Large intestine (tissue), 3 donors: ENCODE measurements at regions not wholly inside any gene's neighbourhood (a gene's known extent, or its start where the extent isn't known, plus 50 kb on each side); places are given as distances from the start of the nearest gene placed in this dataset.

ENCODE experiments used
- DNase-seq, 2 donors: peaks; one replicate each; pipeline versions ENCODE4 v3.0.0 to v3.0.0-alpha.2; 2013
- H3K27ac ChIP-seq: one replicate; pipeline ENCODE4 v1.5.1; 2013; ENCODE audit warnings: low read length
- H3K27me3 ChIP-seq: 2 replicates; pipeline ENCODE4 v1.6.1; 2013; ENCODE audit warnings: low read length; ENCODE audit not compliant: control insufficient read depth, insufficient read depth
- H3K36me3 ChIP-seq: 2 replicates; pipeline ENCODE4 v1.6.1; 2013; ENCODE audit warnings: low read length; ENCODE audit not compliant: control insufficient read depth, insufficient read depth
- H3K4me1 ChIP-seq: one replicate; pipeline ENCODE4 v1.6.1; 2013; ENCODE audit warnings: low read length; ENCODE audit not compliant: control insufficient read depth, insufficient read depth
- H3K4me3 ChIP-seq: one replicate; pipeline ENCODE4 v1.5.1; 2013; ENCODE audit warnings: low read length
- H3K9me3 ChIP-seq: one replicate; pipeline ENCODE4 v1.6.1; 2013; ENCODE audit warnings: mild to moderate bottlenecking, low read depth, low read length, moderate library complexity; ENCODE audit not compliant: control insufficient read depth
- WGBS: methylation state at CpG from one replicate; pipeline ENCODE4 v1.1.5; 2013; ENCODE audit warnings: low lambda C conversion rate; ENCODE audit not compliant: insufficient coverage; 5-methylcytosine and 5-hydroxymethylcytosine counted together

- H3K27ac ChIP-seq = no peak overlapping the region
- no peaks in the 10 kb centered on the region for H3K9me3 ChIP-seq
- no peaks in the 10 kb centered on the region for H3K4me1 ChIP-seq
- H3K4me3 ChIP-seq = no peak overlapping the region
- DNase-seq = no peak
- 50% methylated on average over 1 of the region's 3 CpGs for WGBS
- no peaks in the 10 kb centered on the region for H3K36me3 ChIP-seq
- no peaks in the 10 kb centered on the region for H3K27me3 ChIP-seq
Observed at GRCh38 chr1:73778471-73778870, 419.5 kb downstream of the LRRIQ3 start.

- Histone ChIP-seq H3K27me3 (no peaks in the 10 kb centered on the region), H3K9me3 (no peaks in the 10 kb centered on the region), H3K36me3 (no peaks in the 10 kb centered on the region), H3K4me3 (no peak overlapping the region), H3K27ac (no peak overlapping the region), H3K4me1 (no peaks in the 10 kb centered on the region)
- DNase-seq = no peak
Observed at GRCh38 chr1:73775896-73776295, 422.1 kb downstream of the LRRIQ3 start.

GRCh38 chr1:73772941-73773340, 425.0 kb downstream of the LRRIQ3 start:
- DNase-seq = no peak
- H3K27ac ChIP-seq = no peak overlapping the region
- 100% methylated on average over 2 of the region's 3 CpGs for WGBS
- no peaks in the 10 kb centered on the region for H3K4me1 ChIP-seq
- H3K36me3 ChIP-seq = no peaks in the 10 kb centered on the region
- no peaks in the 10 kb centered on the region for H3K9me3 ChIP-seq
- H3K4me3 ChIP-seq = no peak overlapping the region
- H3K27me3 ChIP-seq = no peaks in the 10 kb centered on the region

DNA sequence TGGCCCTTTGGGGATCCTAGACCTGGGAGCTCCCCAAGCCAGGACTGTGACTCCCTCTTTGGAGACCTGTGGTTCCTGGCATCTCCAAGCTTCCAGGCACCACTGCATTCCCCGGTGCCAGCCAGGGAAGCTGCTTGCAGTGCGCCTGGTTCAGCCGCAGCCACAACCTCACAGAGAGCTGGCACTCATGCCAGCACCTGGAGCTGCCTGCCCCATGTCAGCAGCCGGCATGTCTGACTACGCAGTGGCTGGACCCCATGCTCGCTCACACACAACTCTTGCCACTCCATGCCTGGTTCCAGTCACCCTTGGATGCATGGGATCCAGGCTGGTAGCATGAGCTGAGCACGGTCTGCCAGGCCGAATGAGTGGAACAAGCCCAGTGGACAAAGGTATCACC, 426.6 kb downstream of the LRRIQ3 start:
- Histone ChIP-seq H3K27ac (no peak overlapping the region), H3K4me3 (no peak overlapping the region), H3K9me3 (no peaks in the 10 kb centered on the region), H3K36me3 (no peaks in the 10 kb centered on the region), H3K4me1 (no peaks in the 10 kb centered on the region), H3K27me3 (no peaks in the 10 kb centered on the region)
- DNase-seq = no peak
- whole genome bisulfite sequencing = no CpG with 5 or more reads among the region's 8 CpGs

DNA sequence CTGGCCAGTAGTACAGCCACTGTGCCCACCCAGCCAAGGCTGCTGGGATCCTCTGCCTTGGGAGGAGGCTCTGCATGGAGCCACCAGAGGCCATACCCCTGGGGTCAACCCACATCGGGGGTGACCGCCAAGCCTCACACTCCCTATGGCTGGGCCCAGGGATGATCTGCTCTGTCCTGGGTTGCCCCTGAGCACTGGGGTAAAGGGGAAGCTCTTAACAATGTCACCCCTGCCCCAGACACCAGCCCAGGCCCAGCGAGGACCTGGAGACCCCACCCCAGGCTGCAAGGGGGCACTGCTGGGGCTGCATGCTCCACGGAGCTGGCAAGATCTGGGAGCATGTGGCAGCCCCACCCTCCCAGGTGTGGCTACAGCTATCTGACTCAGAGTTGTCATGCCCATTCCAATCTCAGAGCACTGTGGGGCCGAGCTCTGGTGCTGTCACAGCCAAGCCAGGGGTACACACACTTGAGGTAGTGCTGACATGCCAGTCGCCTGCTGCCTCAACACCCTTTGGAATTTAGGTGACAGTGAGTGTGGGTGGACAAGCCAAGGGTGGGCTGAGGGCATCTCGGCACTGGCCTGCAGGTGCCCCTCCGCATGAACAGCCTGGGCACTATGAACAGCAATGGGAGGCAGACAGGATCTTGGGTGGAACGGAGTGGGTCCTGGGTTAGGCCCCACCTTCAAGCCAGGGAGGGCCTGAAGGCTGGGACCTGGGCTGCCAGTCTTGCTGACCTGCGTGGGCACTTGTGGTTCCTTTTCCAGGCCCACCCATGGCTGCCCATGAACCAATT, 427.7 kb downstream of the LRRIQ3 start:
- H3K27me3 ChIP-seq = no peaks in the 10 kb centered on the region

DNA sequence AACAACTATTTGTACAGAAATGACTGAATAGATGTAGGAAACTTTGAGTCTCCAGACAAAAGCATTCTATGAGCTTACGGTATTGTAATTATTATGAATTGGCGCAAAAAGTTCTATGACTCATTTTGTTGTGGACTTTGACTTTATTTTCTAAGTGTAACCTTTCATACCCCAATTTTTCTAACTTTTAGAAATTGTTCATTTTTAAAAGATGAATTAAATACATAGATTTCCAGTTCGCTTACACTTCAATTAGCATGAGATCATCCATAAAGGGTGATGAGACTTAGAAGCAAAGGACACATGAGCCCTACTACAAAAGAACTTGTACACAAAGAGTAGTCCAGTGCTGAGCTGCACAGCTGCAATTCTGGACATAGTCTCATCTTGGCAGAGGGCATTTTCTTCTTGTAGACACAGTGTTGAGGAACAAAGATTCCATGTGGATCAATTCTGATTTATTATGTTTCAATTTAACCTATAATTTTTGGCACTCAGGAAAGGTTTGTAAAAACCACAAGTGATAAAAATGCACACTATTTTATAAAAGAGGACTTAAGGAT, 431.1 kb downstream of the LRRIQ3 start:
- H3K9me3 ChIP-seq = no peaks in the 10 kb centered on the region
- no peak overlapping the region for H3K27ac ChIP-seq
- DNase-seq = no peak
- H3K4me1 ChIP-seq = no peaks in the 10 kb centered on the region
- no peaks in the 10 kb centered on the region for H3K27me3 ChIP-seq
- 80% methylated on average over 1 of the region's 3 CpGs for WGBS
- H3K4me3 ChIP-seq = no peak overlapping the region
- H3K36me3 ChIP-seq = no peaks in the 10 kb centered on the region

More for the DNA sequence above, 427.7 kb downstream of the LRRIQ3 start:
- no peaks in the 10 kb centered on the region for H3K4me1 ChIP-seq
- H3K27ac ChIP-seq = no peak overlapping the region
- WGBS = no CpG with 5 or more reads among the region's 10 CpGs
- DNase-seq = no peak
- H3K4me3 ChIP-seq = no peak overlapping the region
- H3K36me3 ChIP-seq = no peaks in the 10 kb centered on the region
- no peaks in the 10 kb centered on the region for H3K9me3 ChIP-seq

DNA sequence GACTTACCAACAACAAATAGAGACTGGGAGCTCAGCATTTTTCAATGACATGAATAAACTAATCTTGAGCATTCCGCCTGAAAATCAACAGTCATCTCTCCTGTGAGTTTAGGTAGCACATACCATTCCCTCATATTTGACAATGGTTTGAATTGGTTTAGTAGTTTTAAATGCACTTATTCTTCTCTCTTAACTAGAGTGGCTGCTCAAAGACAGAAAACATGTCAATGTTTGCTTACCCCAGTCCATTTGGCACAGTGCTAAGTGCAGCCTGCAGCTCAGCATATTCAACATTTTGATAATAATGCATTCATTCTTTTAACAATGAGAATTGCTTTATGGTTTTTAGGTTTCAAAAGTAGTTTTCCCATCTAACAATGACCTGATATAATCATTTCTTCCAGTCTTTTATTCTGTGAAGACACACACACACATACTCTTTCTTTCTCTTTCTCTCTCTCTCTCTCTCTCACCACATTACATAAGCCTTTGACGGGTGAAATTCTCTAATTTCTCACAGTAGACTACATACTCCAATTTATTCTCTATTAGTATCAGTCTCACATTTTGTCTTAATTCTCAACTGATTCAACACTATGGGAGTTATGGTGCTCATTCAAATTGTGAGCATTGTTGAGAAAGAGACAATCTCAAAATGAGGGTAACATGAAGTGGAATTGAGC, 432.3 kb downstream of the LRRIQ3 start:
- no peaks in the 10 kb centered on the region for H3K4me1 ChIP-seq
- no peaks in the 10 kb centered on the region for H3K9me3 ChIP-seq
- H3K27ac ChIP-seq = no peak overlapping the region
- no peaks in the 10 kb centered on the region for H3K36me3 ChIP-seq
- DNase-seq = no peak
- no peak overlapping the region for H3K4me3 ChIP-seq
- WGBS = 86% methylated on average over 1 of the region's 2 CpGs
- no peaks in the 10 kb centered on the region for H3K27me3 ChIP-seq

DNA sequence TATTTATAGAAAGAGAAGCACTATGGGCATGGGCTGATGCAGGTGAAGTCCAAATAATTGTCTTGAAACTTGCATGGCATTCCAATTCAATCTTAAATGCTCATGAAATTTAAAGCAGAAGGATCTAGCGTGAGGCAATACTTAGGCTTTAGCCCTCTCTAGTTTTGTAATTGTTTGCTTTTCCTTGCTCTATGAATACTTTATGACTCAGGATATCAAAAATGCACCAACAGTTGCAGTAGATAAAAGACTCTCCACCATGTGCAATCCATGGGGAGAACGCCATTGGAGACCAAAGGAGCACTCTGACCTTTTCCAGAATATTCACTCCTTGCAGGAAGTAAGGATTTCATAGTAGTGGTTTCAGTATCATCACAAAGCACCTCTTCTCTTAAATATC, 436.4 kb downstream of the LRRIQ3 start:
- Histone ChIP-seq H3K27me3 (no peaks in the 10 kb centered on the region), H3K4me3 (no peak overlapping the region), H3K27ac (no peak overlapping the region), H3K4me1 (no peaks in the 10 kb centered on the region), H3K36me3 (no peaks in the 10 kb centered on the region), H3K9me3 (no peaks in the 10 kb centered on the region)
- no CpG with 5 or more reads among the region's 2 CpGs for WGBS
- no peak for DNase-seq

GRCh38 chr1:73759011-73759410, 439.0 kb downstream of the LRRIQ3 start:
- no peaks in the 10 kb centered on the region for H3K36me3 ChIP-seq
- H3K9me3 ChIP-seq = no peaks in the 10 kb centered on the region
- no peak overlapping the region for H3K4me3 ChIP-seq
- H3K4me1 ChIP-seq = no peaks in the 10 kb centered on the region
- WGBS = 25% methylated on average over 1 of the region's 1 CpG
- H3K27me3 ChIP-seq = no peaks in the 10 kb centered on the region
- DNase-seq = no peak
- no peak overlapping the region for H3K27ac ChIP-seq

DNA sequence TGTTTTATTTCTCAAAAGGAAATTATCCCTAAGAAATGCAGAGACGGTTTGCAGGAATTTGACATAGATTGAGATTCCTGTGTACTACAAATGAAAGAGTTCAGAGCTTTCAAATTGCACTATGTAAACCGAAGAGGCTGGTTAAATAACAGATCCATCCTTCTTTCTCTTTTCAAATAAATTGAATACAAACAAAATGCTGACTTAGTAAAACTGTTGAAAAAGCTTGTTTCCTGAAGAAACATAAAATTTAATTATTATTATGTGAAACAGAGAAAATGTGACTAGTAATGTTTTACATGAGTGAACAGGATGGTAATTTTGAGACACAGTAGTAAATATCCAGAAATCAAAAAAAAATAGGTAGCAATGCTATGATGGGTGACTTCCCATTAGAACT, 441.2 kb downstream of the LRRIQ3 start:
- 50% methylated on average over 2 of the region's 2 CpGs for WGBS
- H3K4me3 ChIP-seq = no peak overlapping the region
- H3K36me3 ChIP-seq = no peaks in the 10 kb centered on the region
- no peaks in the 10 kb centered on the region for H3K27me3 ChIP-seq
- no peaks in the 10 kb centered on the region for H3K4me1 ChIP-seq
- H3K27ac ChIP-seq = no peak overlapping the region
- H3K9me3 ChIP-seq = no peaks in the 10 kb centered on the region
- no peak for DNase-seq
